PC-3 (cell line): ENCODE measurements at regions not wholly inside any gene's neighbourhood (a gene's known extent, or its start where the extent isn't known, plus 50 kb on each side); places are given as distances from the start of the nearest gene placed in this dataset.

Experiments used
- CTCF ChIP-seq: fragments of 300-600 bp; sonication (generic); conservative IDR thresholded peaks from 2 replicates; pipeline ENCODE4 v1.5.1; 2017; ENCODE audit warnings: antibody characterized with exemption, low read depth, mild to moderate bottlenecking, low read length
- EZH2 ChIP-seq: fragments of 300-600 bp; sonication (generic); IDR thresholded peaks from one replicate; pipeline ENCODE4 v1.6.1; 2017; ENCODE audit warnings: antibody characterized with exemption, mild to moderate bottlenecking, low read length; ENCODE audit not compliant: unreplicated experiment
- EZH2phosphoT487 ChIP-seq: fragments of 300-600 bp; sonication (generic); IDR thresholded peaks from 2 replicates; pipeline ENCODE4 v1.6.1; 2018; ENCODE audit warnings: mild to moderate bottlenecking, antibody characterized with exemption, low read length, borderline replicate concordance

GRCh38 chr4:179001918-179002317 lies 1559.7 kb upstream of the AGA start:
- TF ChIP-seq CTCF (no peak), EZH2 (no peak), EZH2phosphoT487 (no peak)
